GM06990 (cell line): ENCODE measurements at regions not wholly inside any gene's neighbourhood (a gene's known extent, or its start where the extent isn't known, plus 50 kb on each side); places are given as distances from the start of the nearest gene placed in this dataset.
"Not testable (repeated sequence)": the region's sequence is repeated elsewhere in the genome, so short reads cannot be mapped to it uniquely, and the experiment has no call there.

Experiments used
- DNase-seq: peaks from one replicate; pipeline ENCODE4 v3.0.0-alpha.2; 2011; ENCODE audit not compliant: insufficient read length; ENCODE audit errors: extremely low read depth
- H3K27me3 ChIP-seq: replicated peaks from 2 replicates; pipeline ENCODE4 v1.6.0; 2011; ENCODE audit warnings: low read length; ENCODE audit not compliant: control insufficient read depth, insufficient read depth
- H3K36me3 ChIP-seq: 2 replicates; pipeline ENCODE4 v1.5.1; 2011; ENCODE audit warnings: low read length; ENCODE audit not compliant: control insufficient read depth, insufficient read depth
- H3K4me3 ChIP-seq: replicated peaks from 2 replicates; pipeline ENCODE4 v1.5.1; 2011; ENCODE audit warnings: low read depth, mild to moderate bottlenecking, control low read depth, low read length
- TF ChIP-seq, protein P1 (sequence below): IDR thresholded peaks from 2 replicates; pipeline ENCODE4 v1.5.1; 2011; ENCODE audit warnings: low read length, control low read depth, mild to moderate bottlenecking, inconsistent platforms; ENCODE audit not compliant: insufficient read depth, poor library complexity, severe bottlenecking

DNA sequence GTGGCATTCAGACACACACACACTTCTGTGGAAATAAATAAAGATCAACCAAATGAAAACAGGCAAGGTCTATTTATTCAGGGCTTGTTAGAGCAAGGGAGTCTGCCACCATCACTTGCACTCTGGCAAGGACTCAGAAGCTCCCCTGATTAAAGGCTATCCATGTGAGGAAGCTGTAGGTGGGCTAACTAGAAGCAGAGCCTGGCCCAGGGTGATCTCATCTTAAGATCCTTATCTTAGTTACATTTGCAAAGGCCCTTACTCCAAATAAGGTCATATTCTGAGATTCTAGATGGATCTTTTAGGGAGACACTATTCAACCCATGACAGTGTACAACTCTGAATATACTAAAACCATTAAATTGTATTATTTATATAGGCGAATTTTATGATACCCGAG, 190.0 kb upstream of the SRD5A2 start:
- Histone ChIP-seq H3K36me3 (no peaks in the 10 kb centered on the region), H3K4me3 (no peak overlapping the region), H3K27me3 (no peaks in the 10 kb centered on the region)
- TF ChIP-seq, protein P1, sequence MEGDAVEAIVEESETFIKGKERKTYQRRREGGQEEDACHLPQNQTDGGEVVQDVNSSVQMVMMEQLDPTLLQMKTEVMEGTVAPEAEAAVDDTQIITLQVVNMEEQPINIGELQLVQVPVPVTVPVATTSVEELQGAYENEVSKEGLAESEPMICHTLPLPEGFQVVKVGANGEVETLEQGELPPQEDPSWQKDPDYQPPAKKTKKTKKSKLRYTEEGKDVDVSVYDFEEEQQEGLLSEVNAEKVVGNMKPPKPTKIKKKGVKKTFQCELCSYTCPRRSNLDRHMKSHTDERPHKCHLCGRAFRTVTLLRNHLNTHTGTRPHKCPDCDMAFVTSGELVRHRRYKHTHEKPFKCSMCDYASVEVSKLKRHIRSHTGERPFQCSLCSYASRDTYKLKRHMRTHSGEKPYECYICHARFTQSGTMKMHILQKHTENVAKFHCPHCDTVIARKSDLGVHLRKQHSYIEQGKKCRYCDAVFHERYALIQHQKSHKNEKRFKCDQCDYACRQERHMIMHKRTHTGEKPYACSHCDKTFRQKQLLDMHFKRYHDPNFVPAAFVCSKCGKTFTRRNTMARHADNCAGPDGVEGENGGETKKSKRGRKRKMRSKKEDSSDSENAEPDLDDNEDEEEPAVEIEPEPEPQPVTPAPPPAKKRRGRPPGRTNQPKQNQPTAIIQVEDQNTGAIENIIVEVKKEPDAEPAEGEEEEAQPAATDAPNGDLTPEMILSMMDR, result no peak
- DNase-seq, result no peak

DNA sequence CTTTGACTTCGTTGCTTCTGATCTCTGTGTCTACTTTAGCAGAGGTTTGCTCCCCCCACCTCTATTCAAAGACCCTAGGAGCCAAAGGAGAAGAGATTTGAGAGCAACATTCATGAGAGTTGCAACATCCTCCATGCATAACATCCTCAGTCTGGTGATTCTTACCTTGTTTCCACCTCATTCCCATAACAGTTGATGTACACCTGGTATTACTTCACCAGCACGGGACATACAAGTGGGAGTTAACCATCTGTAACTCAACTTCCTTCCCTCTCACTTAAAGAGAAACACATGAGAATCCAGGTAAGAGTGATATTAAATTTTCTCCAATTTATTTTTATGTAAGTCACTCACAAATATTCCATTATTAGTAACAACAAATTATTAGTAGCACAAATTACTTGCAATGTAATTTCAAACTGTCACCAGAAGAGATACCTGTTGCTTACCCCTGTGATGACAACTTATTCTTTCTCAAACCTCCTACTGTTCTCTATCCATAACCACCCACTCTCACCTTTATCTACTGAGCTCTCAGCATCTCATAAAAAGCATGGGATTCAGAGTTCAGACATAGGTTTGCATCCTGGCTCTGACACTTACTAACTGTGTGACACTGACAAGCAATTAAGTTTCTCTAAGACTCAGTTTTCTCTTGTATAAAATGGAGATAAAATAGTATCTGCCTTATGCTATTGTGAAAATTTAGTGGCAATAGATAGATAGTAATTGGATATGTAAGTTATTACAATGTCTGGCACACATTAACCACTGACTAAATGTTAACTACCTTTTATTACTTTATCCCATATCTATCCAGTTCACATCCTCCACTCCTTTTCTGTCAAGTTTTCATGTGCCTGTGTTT, 184.6 kb upstream of the SRD5A2 start:
- TF ChIP-seq, protein P1, result no peak
- Histone ChIP-seq H3K36me3 (no peaks in the 10 kb centered on the region), H3K27me3 (no peaks in the 10 kb centered on the region), H3K4me3 (no peak overlapping the region)
- no peak for DNase-seq

DNA sequence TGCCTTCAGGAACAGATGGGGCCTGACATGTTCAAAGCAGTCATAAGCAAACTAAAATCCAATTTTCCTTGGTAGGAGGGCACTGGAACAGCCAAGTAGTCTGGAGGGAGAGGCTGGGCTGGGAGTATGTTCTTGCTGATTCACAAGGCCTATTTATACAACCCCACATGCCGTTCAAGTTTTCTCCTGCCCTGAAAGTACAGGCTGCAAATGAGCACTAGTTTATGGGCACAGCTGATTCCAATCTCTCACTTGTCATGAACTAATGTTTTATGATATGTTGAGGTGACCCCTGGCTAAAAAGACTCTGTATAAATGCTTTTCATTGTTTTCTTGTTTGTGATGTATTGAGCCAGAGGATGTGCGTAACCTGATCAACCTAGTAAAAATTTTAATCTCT, 183.4 kb upstream of the SRD5A2 start:
- Histone ChIP-seq H3K27me3 (no peaks in the 10 kb centered on the region), H3K4me3 (no peak overlapping the region), H3K36me3 (no peaks in the 10 kb centered on the region)
- no peak for DNase-seq
- TF ChIP-seq, protein P1, result no peak

DNA sequence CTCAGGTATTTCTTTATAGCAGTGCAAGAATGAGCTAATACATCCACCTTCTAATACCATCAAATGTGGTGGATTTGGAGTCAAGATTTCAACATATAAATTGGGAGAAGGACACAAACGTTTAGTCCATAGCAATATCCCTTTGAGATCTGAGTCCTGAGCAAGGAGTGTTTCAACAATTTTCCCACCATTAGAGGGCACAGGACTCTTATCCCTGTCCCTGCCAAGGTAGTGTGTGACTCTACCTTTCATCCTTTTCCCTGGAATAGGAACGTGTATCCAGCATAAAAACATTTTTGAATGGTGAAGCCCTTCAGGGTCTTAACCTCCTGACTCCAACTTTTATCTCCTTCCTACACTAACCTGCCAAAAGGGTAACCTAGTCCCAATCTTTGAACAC, 181.3 kb upstream of the SRD5A2 start:
- TF ChIP-seq, protein P1, result no peak
- Histone ChIP-seq H3K27me3 (no peaks in the 10 kb centered on the region), H3K4me3 (no peak overlapping the region), H3K36me3 (no peaks in the 10 kb centered on the region)
- no peak for DNase-seq

DNA sequence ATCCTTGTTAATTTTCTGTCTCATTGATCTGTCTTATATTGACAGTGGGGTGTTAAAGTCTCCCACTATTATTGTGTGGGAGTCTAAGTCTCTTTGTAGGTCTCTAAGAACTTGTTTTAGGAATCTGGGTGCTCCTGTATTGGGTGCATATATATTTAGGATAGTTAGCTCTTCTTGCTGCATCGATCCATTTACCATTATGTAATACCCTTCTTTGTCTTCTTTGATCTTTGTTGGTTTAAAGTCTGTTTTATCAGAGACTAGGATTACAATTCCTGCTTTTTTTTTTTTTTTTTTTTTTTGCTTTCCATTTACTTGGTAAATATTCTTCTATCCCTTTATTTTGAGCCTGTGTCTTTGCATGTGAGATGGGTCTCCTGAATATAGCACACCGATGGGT, 176.6 kb upstream of the SRD5A2 start:
- H3K4me3 ChIP-seq, DNase-seq, H3K27me3 ChIP-seq, H3K36me3 ChIP-seq: not testable (repeated sequence)

DNA sequence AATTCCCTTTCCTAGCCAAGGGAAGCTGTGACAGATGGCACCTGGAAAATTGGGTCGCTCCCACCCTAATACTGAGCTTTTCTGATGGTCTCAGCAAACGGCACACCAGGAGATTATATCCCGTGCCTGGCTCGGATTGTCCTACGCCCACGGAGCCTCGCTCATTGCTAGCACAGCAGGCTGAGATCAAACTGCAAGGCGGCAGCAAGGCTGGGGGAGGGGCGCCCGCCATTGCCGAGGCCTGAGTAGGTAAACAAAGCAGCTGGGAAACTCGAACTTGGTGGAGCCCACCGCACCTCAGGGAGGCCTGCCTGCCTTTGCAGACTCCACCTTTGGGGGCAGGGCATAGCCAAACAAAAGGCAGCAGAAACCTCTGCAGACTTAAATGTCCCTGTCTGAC, 168.0 kb upstream of the SRD5A2 start:
- not testable (repeated sequence) for H3K27me3 ChIP-seq, H3K36me3 ChIP-seq, H3K4me3 ChIP-seq, DNase-seq

DNA sequence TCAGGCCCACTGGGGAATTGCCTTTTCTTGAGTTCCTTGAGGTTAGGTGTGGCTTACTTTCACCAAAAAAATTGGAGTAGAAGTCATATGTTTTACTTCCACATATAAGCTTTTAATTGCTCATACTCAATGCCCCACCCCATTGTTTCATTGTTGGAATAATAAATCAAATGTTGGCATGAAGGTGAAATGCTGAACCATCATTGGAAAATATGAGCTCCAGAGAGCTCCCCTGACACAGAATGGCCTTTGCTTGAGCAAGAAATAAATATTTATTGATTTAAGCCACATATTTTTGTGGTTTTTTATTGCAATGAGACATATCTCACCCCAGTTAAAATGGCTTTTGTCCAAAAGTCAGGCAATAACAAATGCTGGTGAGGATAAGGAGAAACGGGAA, 167.3 kb upstream of the SRD5A2 start:
- H3K27me3 ChIP-seq, result no peaks in the 10 kb centered on the region
- DNase-seq, result no peak
- TF ChIP-seq, protein P1, result no peak
- no peaks in the 10 kb centered on the region for H3K36me3 ChIP-seq
- no peak overlapping the region for H3K4me3 ChIP-seq
